ENCODE measurements at regions not wholly inside any gene's neighbourhood (a gene's known extent, or its start where the extent isn't known, plus 50 kb on each side); places are given as distances from the start of the nearest gene placed in this dataset.
"Not testable (repeated sequence)": the region's sequence is repeated elsewhere in the genome, so short reads cannot be mapped to it uniquely, and the experiment has no call there.

DNA sequence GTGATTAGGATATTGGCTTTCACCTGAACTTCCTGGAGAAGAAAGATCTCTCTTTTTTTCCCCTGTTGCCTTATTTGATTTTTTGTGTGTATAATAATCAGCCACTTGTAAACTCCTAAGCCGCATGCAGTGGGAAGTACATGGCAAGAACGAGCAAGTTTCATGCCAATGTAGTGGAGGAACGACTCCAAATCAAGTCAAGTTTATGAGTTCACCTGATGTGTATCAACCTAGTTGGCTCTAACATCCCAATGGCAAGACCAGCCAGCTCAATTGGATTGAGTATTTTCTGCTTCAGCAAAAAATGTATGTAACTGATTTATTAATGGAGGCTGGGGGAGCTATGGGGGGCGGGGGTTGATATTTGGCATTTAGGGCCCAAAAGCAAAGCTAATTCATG, 65.5 kb upstream of the LYZL1 start:
- no peak for DNase-seq (ENCODE audit: low read depth)
- TF ChIP-seq, protein P1, sequence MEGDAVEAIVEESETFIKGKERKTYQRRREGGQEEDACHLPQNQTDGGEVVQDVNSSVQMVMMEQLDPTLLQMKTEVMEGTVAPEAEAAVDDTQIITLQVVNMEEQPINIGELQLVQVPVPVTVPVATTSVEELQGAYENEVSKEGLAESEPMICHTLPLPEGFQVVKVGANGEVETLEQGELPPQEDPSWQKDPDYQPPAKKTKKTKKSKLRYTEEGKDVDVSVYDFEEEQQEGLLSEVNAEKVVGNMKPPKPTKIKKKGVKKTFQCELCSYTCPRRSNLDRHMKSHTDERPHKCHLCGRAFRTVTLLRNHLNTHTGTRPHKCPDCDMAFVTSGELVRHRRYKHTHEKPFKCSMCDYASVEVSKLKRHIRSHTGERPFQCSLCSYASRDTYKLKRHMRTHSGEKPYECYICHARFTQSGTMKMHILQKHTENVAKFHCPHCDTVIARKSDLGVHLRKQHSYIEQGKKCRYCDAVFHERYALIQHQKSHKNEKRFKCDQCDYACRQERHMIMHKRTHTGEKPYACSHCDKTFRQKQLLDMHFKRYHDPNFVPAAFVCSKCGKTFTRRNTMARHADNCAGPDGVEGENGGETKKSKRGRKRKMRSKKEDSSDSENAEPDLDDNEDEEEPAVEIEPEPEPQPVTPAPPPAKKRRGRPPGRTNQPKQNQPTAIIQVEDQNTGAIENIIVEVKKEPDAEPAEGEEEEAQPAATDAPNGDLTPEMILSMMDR (conservative IDR thresholded peaks at IDR 0.05; ENCODE audit: control insufficient read depth, insufficient read depth, low read depth, low read length), result no peak
- no peak overlapping the region for H3K4me3 ChIP-seq (ENCODE audit: control insufficient read depth, low read depth, low read length)

- TF ChIP-seq, protein P1 (conservative IDR thresholded peaks at IDR 0.05; ENCODE audit: control insufficient read depth, insufficient read depth, low read depth, low read length), result no peak
Measured at GRCh38 chr10:29224631-29225030, 64.2 kb upstream of the LYZL1 start.

GRCh38 chr10:29227201-29227600, 61.7 kb upstream of the LYZL1 start:
- no peak for DNase-seq (ENCODE audit: low read depth)
- no peak overlapping the region for H3K4me3 ChIP-seq (ENCODE audit: control insufficient read depth, low read depth, low read length)
- TF ChIP-seq, protein P1 (conservative IDR thresholded peaks at IDR 0.05; ENCODE audit: control insufficient read depth, insufficient read depth, low read depth, low read length), result no peak

More at GRCh38 chr10:29224631-29225030, 64.2 kb upstream of the LYZL1 start:
- DNase-seq (ENCODE audit: low read depth), result no peak
- no peak overlapping the region for H3K4me3 ChIP-seq (ENCODE audit: control insufficient read depth, low read depth, low read length)

DNA sequence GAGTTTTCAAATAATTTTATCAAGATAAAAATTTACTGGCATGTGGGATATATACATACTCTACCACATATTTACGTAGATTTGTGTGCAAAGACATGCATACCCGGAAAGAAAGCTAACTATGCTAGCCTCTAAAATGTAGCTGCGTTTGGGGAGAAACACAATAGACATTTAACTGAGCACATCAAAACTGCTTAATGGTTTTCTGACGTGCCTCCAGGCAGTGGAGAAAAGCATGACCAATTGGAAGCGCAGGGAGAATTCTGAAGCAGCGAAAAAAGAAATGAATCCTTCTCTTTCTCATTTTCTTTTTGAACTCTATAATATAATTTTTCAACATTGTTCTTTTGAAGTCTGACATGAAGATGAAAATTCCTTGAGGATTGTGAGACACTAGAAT, 60.3 kb upstream of the LYZL1 start:
- DNase-seq (ENCODE audit: low read depth), result no peak
- no peak overlapping the region for H3K4me3 ChIP-seq (ENCODE audit: control insufficient read depth, low read depth, low read length)
- TF ChIP-seq, protein P1 (conservative IDR thresholded peaks at IDR 0.05; ENCODE audit: control insufficient read depth, insufficient read depth, low read depth, low read length), result no peak

DNA sequence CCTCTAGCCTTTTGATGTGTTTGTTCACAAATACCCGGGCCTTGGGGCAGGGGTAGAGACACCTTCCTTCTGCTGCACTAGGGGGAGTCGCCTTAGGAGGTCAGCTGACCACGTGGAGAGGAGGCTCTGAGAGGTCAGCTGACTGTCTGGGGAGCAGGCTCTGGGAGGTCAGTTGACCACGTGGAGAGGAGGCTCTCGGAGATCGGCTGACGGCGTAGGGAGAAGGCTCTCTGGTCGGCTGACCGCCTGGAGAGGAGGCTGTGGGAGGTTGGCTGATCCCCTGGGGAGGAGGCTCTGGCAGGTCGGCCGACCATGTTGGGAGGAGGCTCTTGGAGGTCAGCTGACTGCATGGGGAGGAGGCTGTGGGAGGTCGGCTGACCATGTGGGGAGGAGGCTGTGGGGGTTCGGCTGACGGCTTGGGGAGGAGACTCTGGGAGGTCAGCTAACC, 59.6 kb upstream of the LYZL1 start:
- H3K4me3 ChIP-seq (ENCODE audit: control insufficient read depth, low read depth, low read length), result no peak overlapping the region
- DNase-seq (ENCODE audit: low read depth), result peak; percentile 19
- TF ChIP-seq, protein P1 (conservative IDR thresholded peaks at IDR 0.05; ENCODE audit: control insufficient read depth, insufficient read depth, low read depth, low read length), result no peak

- not testable (repeated sequence) for H3K4me3 ChIP-seq (ENCODE audit: control insufficient read depth, low read depth, low read length); DNase-seq (ENCODE audit: low read depth)
Measured at GRCh38 chr10:29236910-29237309, 52.0 kb upstream of the LYZL1 start.

- H3K4me3 ChIP-seq (ENCODE audit: control insufficient read depth, low read depth, low read length), result no peak overlapping the region
- DNase-seq (ENCODE audit: low read depth), result no peak
- TF ChIP-seq, protein P1 (conservative IDR thresholded peaks at IDR 0.05; ENCODE audit: control insufficient read depth, insufficient read depth, low read depth, low read length), result no peak
Measured at GRCh38 chr10:29237786-29238185, 51.1 kb upstream of the LYZL1 start.

Data from fibroblast of mammary gland (primary cell).